ENCODE measurements at regions not wholly inside any gene's neighbourhood (a gene's known extent, or its start where the extent isn't known, plus 50 kb on each side); places are given as distances from the start of the nearest gene placed in this dataset.

DNA sequence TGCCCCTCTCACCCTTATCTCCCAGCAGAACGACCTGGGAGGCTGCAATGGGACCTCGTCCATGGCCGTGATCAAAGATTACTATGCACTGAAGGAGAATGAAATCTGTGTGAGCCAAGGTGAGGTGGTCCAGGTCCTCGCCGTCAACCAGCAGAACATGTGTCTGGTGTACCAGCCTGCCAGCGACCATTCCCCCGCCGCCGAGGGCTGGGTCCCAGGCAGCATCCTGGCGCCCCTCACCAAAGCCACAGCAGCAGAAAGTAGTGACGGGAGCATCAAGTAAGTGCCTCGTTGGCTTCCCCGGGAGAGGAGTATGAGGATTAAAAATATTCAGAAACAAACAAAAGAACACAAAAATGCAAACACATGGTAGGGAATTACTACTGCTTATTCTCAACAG, 55.9 kb upstream of the UMPS start:
- TF ChIP-seq, protein P1, sequence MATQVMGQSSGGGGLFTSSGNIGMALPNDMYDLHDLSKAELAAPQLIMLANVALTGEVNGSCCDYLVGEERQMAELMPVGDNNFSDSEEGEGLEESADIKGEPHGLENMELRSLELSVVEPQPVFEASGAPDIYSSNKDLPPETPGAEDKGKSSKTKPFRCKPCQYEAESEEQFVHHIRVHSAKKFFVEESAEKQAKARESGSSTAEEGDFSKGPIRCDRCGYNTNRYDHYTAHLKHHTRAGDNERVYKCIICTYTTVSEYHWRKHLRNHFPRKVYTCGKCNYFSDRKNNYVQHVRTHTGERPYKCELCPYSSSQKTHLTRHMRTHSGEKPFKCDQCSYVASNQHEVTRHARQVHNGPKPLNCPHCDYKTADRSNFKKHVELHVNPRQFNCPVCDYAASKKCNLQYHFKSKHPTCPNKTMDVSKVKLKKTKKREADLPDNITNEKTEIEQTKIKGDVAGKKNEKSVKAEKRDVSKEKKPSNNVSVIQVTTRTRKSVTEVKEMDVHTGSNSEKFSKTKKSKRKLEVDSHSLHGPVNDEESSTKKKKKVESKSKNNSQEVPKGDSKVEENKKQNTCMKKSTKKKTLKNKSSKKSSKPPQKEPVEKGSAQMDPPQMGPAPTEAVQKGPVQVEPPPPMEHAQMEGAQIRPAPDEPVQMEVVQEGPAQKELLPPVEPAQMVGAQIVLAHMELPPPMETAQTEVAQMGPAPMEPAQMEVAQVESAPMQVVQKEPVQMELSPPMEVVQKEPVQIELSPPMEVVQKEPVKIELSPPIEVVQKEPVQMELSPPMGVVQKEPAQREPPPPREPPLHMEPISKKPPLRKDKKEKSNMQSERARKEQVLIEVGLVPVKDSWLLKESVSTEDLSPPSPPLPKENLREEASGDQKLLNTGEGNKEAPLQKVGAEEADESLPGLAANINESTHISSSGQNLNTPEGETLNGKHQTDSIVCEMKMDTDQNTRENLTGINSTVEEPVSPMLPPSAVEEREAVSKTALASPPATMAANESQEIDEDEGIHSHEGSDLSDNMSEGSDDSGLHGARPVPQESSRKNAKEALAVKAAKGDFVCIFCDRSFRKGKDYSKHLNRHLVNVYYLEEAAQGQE (IDR thresholded peaks at IDR 0.05; ENCODE audit: insufficient read depth in 1 of 2, low read depth in 2 of 2, low read length in 1 of 2), result no peak
- TF ChIP-seq, protein P2, sequence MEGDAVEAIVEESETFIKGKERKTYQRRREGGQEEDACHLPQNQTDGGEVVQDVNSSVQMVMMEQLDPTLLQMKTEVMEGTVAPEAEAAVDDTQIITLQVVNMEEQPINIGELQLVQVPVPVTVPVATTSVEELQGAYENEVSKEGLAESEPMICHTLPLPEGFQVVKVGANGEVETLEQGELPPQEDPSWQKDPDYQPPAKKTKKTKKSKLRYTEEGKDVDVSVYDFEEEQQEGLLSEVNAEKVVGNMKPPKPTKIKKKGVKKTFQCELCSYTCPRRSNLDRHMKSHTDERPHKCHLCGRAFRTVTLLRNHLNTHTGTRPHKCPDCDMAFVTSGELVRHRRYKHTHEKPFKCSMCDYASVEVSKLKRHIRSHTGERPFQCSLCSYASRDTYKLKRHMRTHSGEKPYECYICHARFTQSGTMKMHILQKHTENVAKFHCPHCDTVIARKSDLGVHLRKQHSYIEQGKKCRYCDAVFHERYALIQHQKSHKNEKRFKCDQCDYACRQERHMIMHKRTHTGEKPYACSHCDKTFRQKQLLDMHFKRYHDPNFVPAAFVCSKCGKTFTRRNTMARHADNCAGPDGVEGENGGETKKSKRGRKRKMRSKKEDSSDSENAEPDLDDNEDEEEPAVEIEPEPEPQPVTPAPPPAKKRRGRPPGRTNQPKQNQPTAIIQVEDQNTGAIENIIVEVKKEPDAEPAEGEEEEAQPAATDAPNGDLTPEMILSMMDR (IDR thresholded peaks at IDR 0.05), result no peak
- TF ChIP-seq POLR2AphosphoS5 (IDR thresholded peaks at IDR 0.05; ENCODE audit: low read depth, low read length), result no peak
- TF ChIP-seq SIN3A (IDR thresholded peaks at IDR 0.05; ENCODE audit: borderline replicate concordance, insufficient read depth, low read depth, low read length), result no peak
